IPS-18a (cell line): ENCODE measurements at regions not wholly inside any gene's neighbourhood (a gene's known extent, or its start where the extent isn't known, plus 50 kb on each side); places are given as distances from the start of the nearest gene placed in this dataset.

Experiments used
- H3K27ac ChIP-seq: one replicate; pipeline ENCODE4 v1.5.1; 2013; ENCODE audit warnings: low read length
- H3K27me3 ChIP-seq: one replicate; pipeline ENCODE4 v1.6.1; 2013; ENCODE audit warnings: mild to moderate bottlenecking, low read length; ENCODE audit not compliant: control insufficient read depth, insufficient read depth
- H3K36me3 ChIP-seq: one replicate; pipeline ENCODE4 v1.6.1; 2013; ENCODE audit warnings: low read depth, low read length; ENCODE audit not compliant: control insufficient read depth
- H3K4me1 ChIP-seq: one replicate; pipeline ENCODE4 v1.6.1; 2013; ENCODE audit warnings: low read depth, low read length; ENCODE audit not compliant: control insufficient read depth
- H3K4me3 ChIP-seq: one replicate; pipeline ENCODE4 v1.5.1; 2013; ENCODE audit warnings: low read length
- H3K9ac ChIP-seq: one replicate; pipeline ENCODE4 v1.6.1; 2013; ENCODE audit warnings: mild to moderate bottlenecking, low read length, moderate library complexity
- H3K9me3 ChIP-seq: one replicate; pipeline ENCODE4 v1.6.1; 2013; ENCODE audit warnings: low read depth, low read length; ENCODE audit not compliant: control insufficient read depth

DNA sequence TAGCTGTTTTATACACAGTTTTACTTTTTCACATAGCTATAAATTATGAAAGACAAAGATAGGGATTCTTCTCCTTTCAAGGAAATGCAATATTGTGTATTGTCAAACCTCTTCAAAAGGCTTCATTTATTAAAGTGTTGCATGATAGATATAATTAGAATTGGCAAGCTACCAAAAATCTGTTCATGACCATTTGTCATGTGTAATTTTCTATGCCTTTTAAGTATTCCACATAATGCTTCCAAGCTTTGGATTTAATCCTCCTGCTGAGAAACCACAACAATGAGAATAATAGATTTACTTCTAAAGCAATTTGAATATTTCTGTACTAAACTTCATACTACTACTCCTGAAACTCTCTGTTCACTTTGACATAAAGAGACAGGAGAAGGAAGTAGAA, 403.2 kb upstream of the CCDC179 start:
- Histone ChIP-seq H3K27ac (no peak overlapping the region), H3K9me3 (no peaks in the 10 kb centered on the region), H3K4me1 (no peaks in the 10 kb centered on the region), H3K9ac (no peak overlapping the region), H3K27me3 (no peaks in the 10 kb centered on the region), H3K36me3 (no peaks in the 10 kb centered on the region), H3K4me3 (no peak overlapping the region)

DNA sequence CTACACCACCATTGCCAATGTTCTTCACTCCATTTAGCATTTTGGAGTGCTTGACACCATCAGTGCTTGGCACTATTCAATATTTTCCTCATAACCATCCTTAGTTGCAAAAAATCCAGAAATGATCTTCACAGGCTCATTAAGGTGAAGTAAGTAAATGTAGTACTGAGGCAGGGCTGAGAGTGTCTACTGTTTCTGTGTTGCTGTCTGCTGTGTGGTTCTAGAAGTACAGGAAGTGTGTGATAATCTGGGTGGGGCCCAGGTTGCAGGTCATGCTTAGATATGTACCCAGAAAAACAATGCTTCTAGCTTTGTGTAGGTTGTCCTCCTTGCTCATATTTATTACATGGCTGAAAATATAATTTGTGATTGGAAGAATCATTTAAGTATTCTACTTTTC, 411.8 kb upstream of the CCDC179 start:
- H3K4me3 ChIP-seq = no peak overlapping the region
- H3K4me1 ChIP-seq = no peaks in the 10 kb centered on the region
- H3K9ac ChIP-seq = no peak overlapping the region
- H3K27ac ChIP-seq = no peak overlapping the region
- H3K9me3 ChIP-seq = no peaks in the 10 kb centered on the region
- H3K27me3 ChIP-seq = no peaks in the 10 kb centered on the region
- H3K36me3 ChIP-seq = no peaks in the 10 kb centered on the region

DNA sequence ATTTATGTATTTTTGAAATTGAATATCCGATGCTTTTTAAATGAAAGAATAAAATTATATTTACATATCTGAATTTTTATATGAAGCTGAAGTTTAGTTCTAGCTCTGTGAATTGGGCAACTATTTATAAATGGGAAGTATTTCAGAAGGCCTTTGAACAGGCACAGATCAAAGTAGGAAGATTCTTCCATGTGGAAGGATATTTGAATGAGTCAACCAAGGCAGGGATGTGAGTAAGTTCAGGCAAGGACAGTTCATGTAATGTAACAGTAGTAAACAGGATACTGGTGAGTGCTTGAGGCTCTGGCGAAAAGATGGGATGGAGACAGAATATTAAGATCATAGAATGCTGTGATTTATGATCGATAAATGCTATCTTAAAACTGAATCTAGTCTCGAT, 417.8 kb upstream of the CCDC179 start:
- Histone ChIP-seq H3K27me3 (no peaks in the 10 kb centered on the region), H3K4me1 (no peaks in the 10 kb centered on the region), H3K27ac (no peak overlapping the region), H3K4me3 (no peak overlapping the region), H3K9me3 (no peaks in the 10 kb centered on the region), H3K9ac (no peak overlapping the region), H3K36me3 (no peaks in the 10 kb centered on the region)

DNA sequence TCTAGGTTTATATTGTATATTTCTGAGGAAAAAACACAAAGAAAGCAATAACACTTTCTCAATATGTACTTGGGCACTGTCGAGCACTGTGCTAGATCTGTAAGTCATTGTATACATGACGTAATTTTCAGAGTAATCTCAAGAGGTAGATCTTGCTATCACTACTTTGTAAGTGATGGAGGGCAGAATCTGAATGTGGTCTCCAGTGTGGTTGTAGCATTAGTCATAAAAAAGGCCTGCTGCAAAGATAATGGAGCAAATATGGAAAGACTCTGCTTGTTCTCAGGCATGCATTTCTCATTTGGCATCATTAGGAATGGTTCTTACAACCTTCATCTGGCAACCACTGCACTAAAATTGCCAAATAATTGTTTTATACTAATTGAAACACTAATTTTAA, 419.8 kb upstream of the CCDC179 start:
- H3K36me3 ChIP-seq = no peaks in the 10 kb centered on the region
- no peaks in the 10 kb centered on the region for H3K9me3 ChIP-seq
- H3K27ac ChIP-seq = no peak overlapping the region
- H3K27me3 ChIP-seq = no peaks in the 10 kb centered on the region
- H3K4me1 ChIP-seq = no peaks in the 10 kb centered on the region
- no peak overlapping the region for H3K9ac ChIP-seq
- no peak overlapping the region for H3K4me3 ChIP-seq

DNA sequence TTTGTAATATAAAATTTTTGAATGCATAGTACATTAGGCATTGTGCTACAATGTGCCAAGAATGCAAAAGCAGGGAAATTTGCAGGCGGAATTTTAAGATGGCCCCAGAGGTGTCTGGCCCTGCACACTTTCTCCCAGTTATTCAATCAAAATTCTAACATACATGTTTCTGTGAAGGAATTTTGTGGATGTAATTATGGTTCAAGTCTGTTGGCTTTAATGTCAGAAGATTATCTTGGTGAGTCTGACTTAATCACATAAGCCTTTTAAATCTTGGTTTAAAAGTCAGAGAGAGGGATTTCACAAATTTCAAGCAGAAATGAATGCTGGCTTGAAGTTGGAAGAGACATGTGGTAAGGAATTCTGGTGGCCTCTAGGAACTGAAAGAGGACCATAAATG, 423.4 kb upstream of the CCDC179 start:
- H3K9ac ChIP-seq = no peak overlapping the region
- no peak overlapping the region for H3K27ac ChIP-seq
- no peaks in the 10 kb centered on the region for H3K9me3 ChIP-seq
- no peaks in the 10 kb centered on the region for H3K4me1 ChIP-seq
- H3K4me3 ChIP-seq = no peak overlapping the region
- H3K27me3 ChIP-seq = no peaks in the 10 kb centered on the region
- no peaks in the 10 kb centered on the region for H3K36me3 ChIP-seq

DNA sequence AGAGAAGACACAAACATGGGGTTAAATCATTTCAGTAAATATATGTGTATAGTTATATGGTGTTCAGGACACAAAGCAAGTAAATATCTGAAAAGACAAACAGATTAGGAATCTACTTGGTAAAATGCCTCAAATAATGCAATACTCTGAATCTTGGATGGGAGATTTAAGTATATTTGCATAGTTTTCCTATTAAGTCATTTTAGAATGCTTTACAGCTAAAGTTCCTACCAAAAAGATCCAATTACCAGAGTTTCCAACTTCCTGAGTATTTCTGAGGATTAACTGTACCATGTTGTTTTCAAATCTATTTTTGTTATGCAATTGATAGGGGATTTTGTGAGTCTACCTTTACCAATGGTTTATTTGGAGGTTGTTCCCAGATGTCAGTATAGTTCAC, 424.4 kb upstream of the CCDC179 start:
- no peaks in the 10 kb centered on the region for H3K9me3 ChIP-seq
- H3K36me3 ChIP-seq = no peaks in the 10 kb centered on the region
- H3K4me1 ChIP-seq = no peaks in the 10 kb centered on the region
- H3K4me3 ChIP-seq = no peak overlapping the region
- H3K27me3 ChIP-seq = no peaks in the 10 kb centered on the region
- no peak overlapping the region for H3K27ac ChIP-seq
- no peak overlapping the region for H3K9ac ChIP-seq

DNA sequence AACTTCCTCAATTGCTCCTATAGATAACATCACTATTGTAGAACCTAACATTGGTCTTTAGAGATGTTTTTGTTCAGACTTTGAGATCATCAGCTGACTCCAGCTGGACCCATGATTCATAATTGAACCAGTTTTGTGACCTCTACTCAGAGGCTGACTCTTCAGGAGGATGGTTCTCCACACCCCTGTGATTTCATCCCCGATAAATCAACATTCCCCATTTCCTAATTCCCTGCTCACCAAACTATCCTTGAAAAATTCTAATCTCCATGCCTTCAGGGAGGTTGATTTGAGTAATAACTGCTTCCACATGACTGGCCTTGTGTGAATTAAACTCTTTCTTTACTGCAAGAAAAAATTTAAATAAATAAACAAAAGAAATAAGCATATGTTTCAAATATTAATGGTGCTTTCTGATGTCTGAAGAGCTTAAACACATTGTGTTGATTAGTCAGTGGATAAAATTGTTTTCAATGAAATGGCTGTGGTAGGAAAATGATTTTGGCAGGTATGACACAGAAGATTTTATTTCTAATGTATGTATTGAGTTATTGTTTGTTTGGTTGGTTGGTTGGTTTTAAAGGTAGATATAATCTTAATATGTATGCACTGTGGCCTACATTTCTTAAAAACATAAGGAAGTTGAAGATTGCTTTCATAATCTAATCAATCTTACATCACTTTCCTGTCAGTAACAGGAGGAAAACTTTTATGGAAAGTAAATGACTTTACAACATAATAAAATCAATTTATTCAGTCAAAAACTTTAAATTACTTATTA, 427.9 kb upstream of the CCDC179 start:
- Histone ChIP-seq H3K36me3 (no peaks in the 10 kb centered on the region), H3K27me3 (no peaks in the 10 kb centered on the region), H3K4me3 (no peak overlapping the region), H3K9me3 (no peaks in the 10 kb centered on the region), H3K4me1 (no peaks in the 10 kb centered on the region), H3K9ac (no peak overlapping the region), H3K27ac (no peak overlapping the region)

DNA sequence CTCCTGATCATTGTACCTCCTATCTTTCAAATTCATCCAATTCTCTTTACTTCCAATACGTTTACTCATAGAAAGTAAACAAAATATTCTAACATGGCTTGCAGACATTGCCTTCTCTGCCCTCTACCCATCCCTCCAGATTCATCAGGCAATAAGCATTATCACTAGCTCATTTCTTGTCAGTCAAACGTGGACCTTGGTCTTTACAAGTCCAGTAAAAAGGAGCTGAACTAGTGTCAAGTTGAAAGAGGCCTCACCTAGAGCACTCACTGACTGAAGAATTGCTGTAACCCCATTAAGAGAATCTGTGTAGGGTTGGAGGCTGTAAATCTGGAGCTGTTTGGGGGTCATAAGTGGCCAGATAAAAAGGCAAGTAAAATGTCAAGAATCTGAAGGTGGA, 435.0 kb upstream of the CCDC179 start:
- Histone ChIP-seq H3K27ac (no peak overlapping the region), H3K9me3 (no peaks in the 10 kb centered on the region), H3K9ac (no peak overlapping the region), H3K27me3 (no peaks in the 10 kb centered on the region), H3K4me3 (no peak overlapping the region), H3K4me1 (no peaks in the 10 kb centered on the region), H3K36me3 (no peaks in the 10 kb centered on the region)

DNA sequence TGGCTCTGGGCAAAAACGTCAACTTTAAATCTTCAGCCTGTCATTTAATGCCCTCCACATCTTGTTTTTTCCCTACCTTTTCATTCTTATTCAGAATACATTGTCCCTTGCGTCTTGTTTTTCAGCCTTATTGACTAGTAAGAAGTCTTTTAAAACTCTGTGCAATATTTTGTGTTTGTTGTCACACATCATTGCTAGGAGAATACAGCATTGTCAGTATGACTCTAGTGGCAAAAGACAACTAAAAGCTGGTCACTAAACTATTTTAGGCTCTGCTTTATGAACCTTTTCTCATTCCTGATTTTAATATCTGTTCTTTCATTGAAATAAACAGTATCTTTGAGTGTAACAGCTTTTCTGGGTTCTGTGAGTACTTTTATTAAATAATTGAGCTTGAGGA, 447.8 kb upstream of the CCDC179 start:
- H3K36me3 ChIP-seq = no peaks in the 10 kb centered on the region
- H3K9me3 ChIP-seq = no peaks in the 10 kb centered on the region
- H3K4me1 ChIP-seq = no peaks in the 10 kb centered on the region
- H3K4me3 ChIP-seq = no peak overlapping the region
- no peak overlapping the region for H3K9ac ChIP-seq
- no peak overlapping the region for H3K27ac ChIP-seq
- no peaks in the 10 kb centered on the region for H3K27me3 ChIP-seq

DNA sequence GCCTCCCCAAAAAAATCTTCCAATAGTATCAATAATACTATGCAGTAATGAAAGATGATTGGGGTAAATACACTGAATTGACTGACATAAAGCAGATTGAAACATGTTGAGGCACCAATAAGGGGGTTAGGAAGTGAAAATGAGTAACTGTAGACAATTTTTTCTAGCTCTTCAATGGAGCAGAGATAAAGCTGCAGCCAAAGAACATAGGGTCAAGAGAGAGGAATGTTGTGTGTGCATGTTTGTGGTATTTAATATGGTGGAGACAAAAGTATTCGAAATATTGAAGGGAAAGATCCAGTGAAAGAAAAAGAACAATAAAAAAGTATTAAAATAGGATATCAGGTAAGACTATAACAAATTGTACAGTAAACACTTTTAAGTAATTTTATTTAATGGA, 450.0 kb upstream of the CCDC179 start:
- Histone ChIP-seq H3K36me3 (no peaks in the 10 kb centered on the region), H3K27ac (no peak overlapping the region)

DNA sequence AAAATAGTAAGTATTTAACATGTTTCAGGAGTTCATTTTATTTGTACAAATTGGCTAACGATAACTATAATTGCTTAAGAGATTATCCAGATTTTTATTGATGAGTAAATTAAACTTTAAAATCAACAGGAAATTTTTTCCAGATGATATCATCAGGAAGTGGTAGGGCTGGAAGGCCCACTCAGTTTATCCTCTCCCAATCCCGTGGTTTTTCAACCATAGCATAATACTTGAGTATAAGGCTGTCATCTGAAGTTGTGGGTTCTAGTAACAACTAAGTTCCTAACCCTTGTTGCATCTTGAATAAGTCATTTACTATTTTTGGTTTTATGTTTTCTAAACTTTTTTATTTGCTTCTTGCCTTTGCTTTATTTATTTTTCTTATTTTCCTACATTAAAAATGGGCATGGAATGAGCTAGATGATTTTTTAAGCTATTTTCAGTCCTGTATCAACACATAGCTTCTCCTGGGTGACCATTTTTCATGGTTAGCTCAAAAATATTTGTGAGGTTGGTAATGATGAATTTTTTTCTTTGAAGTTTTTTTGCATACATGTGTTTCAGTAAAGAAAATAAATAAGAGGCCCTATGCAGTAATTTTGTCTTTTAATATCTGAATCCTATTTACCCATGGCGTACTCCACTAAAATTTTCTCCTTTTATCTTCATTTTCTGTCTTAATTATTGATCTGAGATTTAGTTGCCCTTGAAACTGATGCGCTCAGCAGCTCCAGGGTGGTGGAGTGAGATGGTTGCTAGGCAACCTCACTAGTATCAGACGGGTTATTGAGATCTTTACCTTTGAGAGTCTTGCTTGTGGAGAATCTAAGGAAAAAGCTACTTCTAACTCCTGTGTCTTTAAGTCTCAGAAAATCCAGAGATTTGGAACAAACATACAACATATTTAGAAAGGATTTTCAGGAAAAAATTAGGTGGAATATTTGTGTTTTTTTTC, 452.0 kb upstream of the CCDC179 start:
- Histone ChIP-seq H3K4me1 (no peaks in the 10 kb centered on the region), H3K4me3 (no peak overlapping the region), H3K9me3 (no peaks in the 10 kb centered on the region), H3K9ac (no peak overlapping the region), H3K27me3 (no peaks in the 10 kb centered on the region), H3K36me3 (no peaks in the 10 kb centered on the region), H3K27ac (no peak overlapping the region)

More for the DNA sequence above, 450.0 kb upstream of the CCDC179 start:
- no peaks in the 10 kb centered on the region for H3K27me3 ChIP-seq
- H3K4me1 ChIP-seq = no peaks in the 10 kb centered on the region
- H3K9ac ChIP-seq = no peak overlapping the region
- no peaks in the 10 kb centered on the region for H3K9me3 ChIP-seq
- no peak overlapping the region for H3K4me3 ChIP-seq
